GM19240 (cell line): ENCODE measurements at regions not wholly inside any gene's neighbourhood (a gene's known extent, or its start where the extent isn't known, plus 50 kb on each side); places are given as distances from the start of the nearest gene placed in this dataset.

Experiments
- DNase-seq: peaks from one replicate; pipeline ENCODE4 v3.0.0; 2011; ENCODE audit warnings: low spot score; ENCODE audit not compliant: insufficient read length

GRCh38 chr22:47787501-47788227 lies 1025.2 kb downstream of the TBC1D22A start:
- no peak for DNase-seq

DNA sequence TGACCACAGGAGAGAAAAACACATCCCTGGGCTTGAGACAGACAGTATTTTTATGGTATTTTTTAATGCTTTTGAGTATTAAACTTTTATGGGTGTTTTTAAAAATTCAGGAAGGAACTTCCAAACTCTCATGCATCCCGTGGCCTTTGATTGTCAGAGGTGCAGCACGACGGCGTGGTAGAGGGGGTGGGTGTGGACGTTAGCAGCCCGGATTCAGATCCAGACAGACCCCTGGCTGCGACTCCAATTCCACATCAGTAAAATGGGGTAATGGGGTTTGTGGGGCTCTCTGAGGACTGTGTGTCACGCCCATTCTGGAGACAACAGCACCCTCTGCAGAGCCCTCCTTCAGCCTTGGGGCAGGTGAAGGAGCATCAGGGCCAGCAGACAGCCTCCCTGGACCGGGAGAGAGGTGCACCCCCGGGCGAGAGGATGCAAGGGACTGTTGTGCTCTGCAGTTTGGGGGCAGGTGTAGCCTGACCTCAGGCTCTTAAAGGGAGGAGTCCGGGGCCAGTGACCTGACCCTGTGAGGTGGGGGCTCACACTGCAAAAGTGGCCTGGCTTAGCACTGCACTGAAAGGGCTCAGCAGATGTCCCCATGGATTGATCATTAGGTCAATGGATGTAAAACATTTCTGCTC lies 1024.3 kb downstream of the TBC1D22A start:
- DNase-seq, result no peak

DNA sequence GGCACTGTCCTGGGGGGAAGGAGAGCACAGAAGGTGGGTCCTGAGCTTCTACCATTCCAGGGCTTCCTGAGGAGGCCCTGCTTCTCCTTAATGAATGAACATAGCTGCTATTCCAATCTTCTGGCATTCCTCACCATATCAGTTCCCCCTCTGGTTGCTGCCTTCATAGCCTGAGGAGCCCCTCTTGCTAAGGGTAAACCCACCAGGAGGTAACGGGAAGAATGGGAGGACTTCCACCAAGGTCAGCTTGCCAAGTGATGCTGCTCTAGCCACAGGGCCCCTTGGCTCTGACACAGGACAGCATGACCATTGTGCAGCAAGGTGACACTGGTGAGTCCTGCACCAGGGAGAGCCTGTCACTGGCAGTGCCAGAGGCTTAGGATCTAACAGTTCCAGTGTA lies 1022.5 kb downstream of the TBC1D22A start:
- DNase-seq, result no peak

- no peak for DNase-seq
Measured at GRCh38 chr22:47784367-47784983, 1022.0 kb downstream of the TBC1D22A start.

DNA sequence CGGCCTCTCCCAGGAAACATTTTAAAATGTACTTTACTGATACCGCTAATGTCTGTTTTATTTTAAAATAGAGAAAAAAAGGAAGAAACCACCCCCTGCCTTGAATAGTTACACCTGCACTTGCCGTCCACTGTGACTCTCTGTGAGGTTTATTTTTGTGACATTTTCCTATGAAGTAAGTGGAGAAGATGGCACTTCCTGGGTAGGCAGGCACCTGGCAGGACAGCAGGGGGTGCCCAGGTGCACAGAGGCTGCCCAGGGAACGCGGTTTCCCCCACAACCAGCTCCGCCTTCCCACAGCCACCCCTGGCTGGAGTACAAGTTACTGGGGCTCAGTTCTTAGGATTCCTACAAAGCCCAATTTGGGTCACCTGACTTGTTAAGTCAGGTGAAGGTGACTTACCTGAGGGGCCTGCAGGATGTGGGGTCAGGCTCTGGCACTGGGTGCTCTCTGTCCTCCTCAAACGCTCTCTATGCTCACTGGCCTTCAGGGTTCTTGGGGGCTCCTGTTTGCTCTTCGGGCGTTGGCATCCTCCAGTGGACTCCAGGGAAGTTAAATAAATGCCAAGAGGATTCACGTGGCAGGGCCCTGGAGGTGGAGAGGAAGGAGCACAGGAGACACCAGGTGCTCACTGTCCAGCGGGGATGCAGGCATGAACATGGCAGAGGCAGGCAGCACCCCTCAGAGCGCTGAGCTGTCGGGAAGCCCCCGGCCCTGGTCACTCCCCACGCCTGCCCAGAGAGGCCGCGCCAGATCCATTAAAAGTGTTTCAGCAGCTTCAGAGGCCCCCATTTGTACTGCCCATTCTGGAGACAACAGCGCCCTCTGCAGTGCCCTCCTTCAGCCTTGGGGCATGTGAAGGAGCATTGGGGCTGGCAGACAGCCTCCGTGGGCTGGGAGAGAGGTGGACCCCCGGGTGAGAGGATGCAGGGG lies 1021.2 kb downstream of the TBC1D22A start:
- no peak for DNase-seq

- DNase-seq, result no peak
Measured at GRCh38 chr22:47782328-47783075, 1020.1 kb downstream of the TBC1D22A start.

DNA sequence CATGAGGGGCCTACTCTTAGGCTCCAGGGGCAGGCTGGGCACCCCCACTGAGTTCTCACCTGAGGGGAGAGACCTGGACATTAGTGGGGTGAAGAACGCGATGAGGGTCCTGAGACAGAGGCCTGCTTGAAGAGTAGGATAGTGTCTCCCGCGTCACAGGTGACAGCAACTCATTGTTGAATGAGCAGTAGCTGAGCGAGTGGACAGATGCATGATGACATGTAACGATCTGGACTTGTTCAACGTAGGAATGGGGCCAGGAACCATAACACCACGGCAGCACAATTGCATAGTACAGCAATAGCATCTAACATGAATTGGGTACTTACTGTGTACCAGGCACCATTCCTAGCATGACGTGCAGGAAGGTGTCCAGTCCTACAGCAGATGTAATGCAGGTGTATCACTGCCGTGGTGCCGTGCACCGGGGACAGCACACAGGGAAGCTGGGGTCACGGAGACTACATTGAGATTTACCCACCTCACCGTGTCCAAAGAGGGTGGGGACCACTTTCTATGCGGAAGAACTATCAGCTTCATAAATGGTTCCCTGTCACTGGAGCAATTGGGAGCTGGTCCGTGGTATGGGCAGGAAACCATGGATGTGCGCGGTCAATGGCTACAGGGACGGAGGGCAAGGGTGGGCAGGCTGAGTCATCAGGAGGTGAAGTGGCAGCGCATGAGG lies 1019.1 kb downstream of the TBC1D22A start:
- DNase-seq, result no peak

DNA sequence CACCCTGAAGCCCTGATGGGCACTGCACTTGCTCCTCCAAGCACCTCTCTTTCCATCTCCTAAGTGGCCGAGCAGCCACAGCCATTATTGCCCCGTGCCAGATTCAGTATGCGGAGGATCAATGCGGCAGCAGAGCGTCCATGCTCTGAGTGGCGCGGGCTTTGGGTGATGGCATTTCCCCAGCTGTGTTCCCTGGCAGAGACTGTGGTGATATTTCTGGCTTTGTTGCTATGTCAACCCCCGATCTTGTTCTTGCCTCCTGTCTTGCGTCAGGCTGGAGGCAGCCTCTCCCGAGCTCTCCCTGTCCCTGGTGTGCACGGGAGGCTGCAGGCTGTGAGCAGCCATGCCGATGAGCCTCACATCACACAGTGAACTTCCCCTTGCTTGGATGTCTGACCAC lies 1018.6 kb downstream of the TBC1D22A start:
- no peak for DNase-seq

DNA sequence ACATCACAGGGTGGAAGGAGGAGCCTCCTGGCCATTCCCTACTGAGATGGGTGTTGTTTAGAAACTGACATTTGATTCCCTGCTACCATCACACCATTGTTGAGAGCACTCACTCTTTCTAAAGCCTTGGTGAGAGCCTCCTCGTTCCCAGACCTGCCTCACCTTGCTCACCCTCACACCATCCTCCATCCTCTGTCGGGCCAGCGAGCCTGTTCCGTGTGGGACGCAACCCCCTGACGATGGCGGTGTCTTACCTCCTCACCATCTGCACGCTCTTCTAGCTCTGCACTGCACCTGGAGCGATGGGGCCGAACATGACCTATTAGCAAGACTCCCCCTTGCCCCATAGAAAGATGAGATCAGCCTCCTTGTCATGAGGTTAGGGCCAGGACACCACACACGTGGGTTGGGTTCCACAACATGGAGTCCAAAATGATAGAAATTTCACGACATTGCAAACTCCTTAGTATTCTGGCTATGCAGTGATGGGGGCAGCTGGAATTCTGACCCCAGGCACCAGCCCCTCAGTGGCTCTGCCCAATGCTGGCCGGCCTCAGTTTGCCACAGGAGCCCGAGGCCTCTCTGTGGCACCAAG lies 1017.9 kb downstream of the TBC1D22A start:
- no peak for DNase-seq

DNA sequence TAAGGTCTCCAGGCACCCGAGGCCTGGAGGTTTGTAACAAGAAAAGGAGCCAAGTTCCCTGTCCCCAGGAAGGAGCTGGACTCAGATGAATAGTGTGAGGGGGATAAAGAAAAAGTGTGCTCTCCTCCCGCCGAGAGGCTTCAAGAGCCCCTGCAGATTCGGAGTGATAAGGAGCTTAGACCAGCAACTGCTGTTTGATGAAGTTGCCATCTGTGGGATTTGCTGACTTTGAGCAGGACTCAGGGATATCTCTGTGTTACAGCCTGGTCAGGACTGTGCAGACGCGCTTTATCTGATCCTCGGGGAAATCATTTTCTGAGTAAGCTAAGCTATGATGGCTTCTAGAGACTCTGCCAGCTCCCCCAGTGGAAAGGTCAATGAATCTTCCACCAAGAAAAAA lies 1017.0 kb downstream of the TBC1D22A start:
- DNase-seq, result no peak

GRCh38 chr22:47778160-47778658 lies 1015.8 kb downstream of the TBC1D22A start:
- DNase-seq, result no peak

GRCh38 chr22:47777426-47777825 lies 1015.0 kb downstream of the TBC1D22A start:
- no peak for DNase-seq

DNA sequence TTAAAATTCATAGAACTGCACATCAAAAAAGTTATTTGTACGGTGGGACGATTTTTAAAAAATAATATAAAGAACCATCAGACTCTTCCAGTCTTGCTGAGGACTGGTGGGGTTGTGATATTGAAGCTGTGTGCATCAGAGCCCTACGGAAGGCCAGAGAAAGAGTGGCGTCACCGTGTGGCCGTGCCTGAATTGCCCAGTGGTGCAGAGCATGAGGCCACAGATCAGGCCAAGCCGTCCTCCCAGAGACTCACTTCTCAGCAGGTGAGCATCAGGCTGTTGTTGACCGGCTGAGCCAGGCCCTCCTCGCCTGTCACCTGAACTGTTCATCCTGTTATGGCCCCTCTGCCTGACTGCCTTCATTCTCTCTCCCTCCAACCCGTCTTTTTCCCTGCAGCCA lies 1013.9 kb downstream of the TBC1D22A start:
- DNase-seq, result no peak

DNA sequence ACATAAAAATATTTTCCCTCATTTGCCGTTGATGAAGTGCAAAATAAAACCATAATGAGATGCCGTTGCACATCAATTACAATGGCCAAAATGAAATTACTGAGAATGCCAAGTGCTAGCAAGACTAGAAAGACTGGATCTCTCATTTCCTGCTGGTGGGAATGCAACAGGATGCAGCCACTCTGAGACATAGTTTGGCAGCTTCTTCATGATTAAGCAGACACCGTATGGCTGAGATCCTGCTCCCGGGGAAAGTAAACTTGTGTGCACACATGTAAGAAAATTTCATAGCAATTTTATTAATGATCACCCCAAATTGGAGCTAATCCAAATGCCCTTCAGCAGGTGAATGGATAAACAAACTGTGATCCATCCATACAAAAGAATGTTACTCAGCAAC lies 1013.2 kb downstream of the TBC1D22A start:
- no peak for DNase-seq

- DNase-seq, result no peak
Measured at GRCh38 chr22:47775191-47775590, 1012.7 kb downstream of the TBC1D22A start.

- DNase-seq, result no peak
Measured at GRCh38 chr22:47773635-47774034, 1011.2 kb downstream of the TBC1D22A start.

DNA sequence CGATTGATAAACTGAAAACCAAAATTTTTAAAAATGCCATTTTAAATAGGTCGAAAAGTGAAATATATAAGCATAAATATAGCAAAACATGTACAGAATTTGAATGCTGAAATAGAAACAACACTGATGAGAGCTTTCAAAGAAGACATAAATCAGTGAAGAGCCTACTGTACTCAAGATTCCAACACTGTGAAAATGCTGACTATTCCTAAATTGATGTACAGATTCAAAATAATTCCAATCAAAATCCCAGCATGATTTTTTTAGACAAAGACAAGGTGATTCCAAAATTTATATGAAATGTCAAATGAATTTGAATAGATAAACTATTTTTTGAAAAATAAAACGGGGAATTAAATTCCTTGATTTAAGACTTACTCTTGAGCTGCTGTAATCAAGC lies 1010.4 kb downstream of the TBC1D22A start:
- no peak for DNase-seq

DNA sequence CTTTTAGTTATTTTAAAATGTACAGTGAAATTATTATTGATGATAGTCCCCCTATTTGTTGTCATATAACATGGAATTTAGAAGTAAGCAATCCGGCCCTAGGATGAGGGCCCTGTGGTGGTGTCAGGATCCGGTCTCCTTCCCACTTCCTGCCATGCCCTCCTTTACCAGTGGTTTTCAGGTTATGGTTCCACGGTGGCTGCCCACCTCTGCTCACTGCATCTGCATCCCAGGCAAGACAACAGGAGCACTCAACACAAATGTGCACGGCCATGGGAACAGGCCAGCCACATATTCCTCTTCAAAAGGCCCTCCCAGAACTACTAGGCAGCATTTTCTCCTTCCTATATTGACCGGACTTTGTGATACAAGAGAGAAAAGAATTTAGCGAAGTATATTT lies 1007.2 kb downstream of the TBC1D22A start:
- no peak for DNase-seq

DNA sequence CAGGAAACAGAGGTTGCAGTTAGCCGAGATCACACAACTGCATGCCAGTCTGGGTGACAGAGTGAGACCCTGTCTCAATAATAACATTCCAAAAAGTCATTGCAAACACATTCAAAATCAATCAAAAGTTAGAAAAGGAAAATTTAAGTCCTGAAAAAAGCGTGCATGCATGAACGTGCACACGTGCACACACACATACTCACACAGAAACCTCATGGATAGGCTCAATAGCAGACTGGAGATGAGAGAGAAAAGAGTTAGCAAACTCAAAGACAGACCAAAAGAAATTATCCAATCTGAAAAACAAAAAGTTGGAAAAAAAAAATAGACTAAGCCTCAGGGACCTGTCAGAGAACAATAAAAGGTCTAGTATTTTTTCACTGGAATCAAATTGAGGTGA lies 1005.6 kb downstream of the TBC1D22A start:
- no peak for DNase-seq

DNA sequence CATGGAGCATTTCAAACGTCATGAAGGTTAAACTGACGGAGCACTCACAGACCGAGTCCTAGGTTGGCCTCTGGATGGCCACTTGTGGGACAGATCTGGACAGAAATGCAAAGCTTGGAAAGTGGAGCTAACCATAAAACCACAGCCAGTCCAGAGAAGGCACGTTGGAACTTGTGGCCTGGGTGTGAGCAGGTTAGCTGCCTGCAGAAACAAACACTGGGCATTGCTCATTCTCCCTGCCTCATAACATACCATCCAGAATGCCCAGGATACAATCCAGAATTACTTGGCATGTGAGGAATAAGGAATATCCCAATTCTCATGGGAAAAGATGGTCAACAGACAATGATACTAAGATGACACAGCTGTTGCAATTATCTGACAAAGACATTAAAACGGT lies 1005.0 kb downstream of the TBC1D22A start:
- no peak for DNase-seq
